ENCODE measurements at regions not wholly inside any gene's neighbourhood (a gene's known extent, or its start where the extent isn't known, plus 50 kb on each side); places are given as distances from the start of the nearest gene placed in this dataset.

- TF ChIP-seq POLR2AphosphoS5 (IDR thresholded peaks at IDR 0.05; ENCODE audit: low read depth, low read length) (no peak), POLR2A (IDR thresholded peaks at IDR 0.05; ENCODE audit: low read depth, low read length) (no peak), TAF1 (IDR thresholded peaks at IDR 0.05; ENCODE audit: low read depth, low read length) (no peak)
- FAIRE-seq: no peak
- DNase-seq (ENCODE audit: insufficient read length, low spot score): no peak
Observed at GRCh38 chr19:31421082-31421481, 71.8 kb upstream of the TSHZ3 start.

- TF ChIP-seq SPI1 (IDR thresholded peaks at IDR 0.05; ENCODE audit: low read depth, low read length) (no peak), PAX5 (IDR thresholded peaks at IDR 0.05; ENCODE audit: insufficient read depth, low read length, severe bottlenecking) (no peak), POLR2A (IDR thresholded peaks at IDR 0.05; ENCODE audit: low read depth, low read length) (no peak), POLR2AphosphoS5 (IDR thresholded peaks at IDR 0.05; ENCODE audit: low read depth, low read length) (no peak), POU2F2 (IDR thresholded peaks at IDR 0.05; ENCODE audit: low read depth, low read length) (no peak), TAF1 (IDR thresholded peaks at IDR 0.05; ENCODE audit: low read depth, low read length) (no peak)
- no peak for DNase-seq (ENCODE audit: insufficient read length, low spot score)
- FAIRE-seq: no peak
Observed at GRCh38 chr19:31421856-31422255, 72.6 kb upstream of the TSHZ3 start.

- TF ChIP-seq POLR2A (IDR thresholded peaks at IDR 0.05; ENCODE audit: low read depth, low read length): no peak
- TF ChIP-seq TAF1 (IDR thresholded peaks at IDR 0.05; ENCODE audit: low read depth, low read length): no peak
- no peak for TF ChIP-seq SPI1 (IDR thresholded peaks at IDR 0.05; ENCODE audit: low read depth, low read length)
- TF ChIP-seq POU2F2 (IDR thresholded peaks at IDR 0.05; ENCODE audit: low read depth, low read length): no peak
- no peak for TF ChIP-seq PAX5 (IDR thresholded peaks at IDR 0.05; ENCODE audit: insufficient read depth, low read length, severe bottlenecking)
- TF ChIP-seq POLR2AphosphoS5 (IDR thresholded peaks at IDR 0.05; ENCODE audit: low read depth, low read length): no peak
- no peak for DNase-seq (ENCODE audit: insufficient read length, low spot score)
- no peak for FAIRE-seq
Observed at GRCh38 chr19:31423896-31424295, 74.7 kb upstream of the TSHZ3 start.

- no peak for FAIRE-seq
- DNase-seq (ENCODE audit: insufficient read length, low spot score): no peak
Observed at GRCh38 chr19:31424861-31425620, 75.8 kb upstream of the TSHZ3 start.

GRCh38 chr19:31427857-31428256, 78.6 kb upstream of the TSHZ3 start:
- no peak for FAIRE-seq

More at GRCh38 chr19:31424861-31425620, 75.8 kb upstream of the TSHZ3 start:
- no peak for TF ChIP-seq TAF1 (IDR thresholded peaks at IDR 0.05; ENCODE audit: low read depth, low read length)
- TF ChIP-seq POLR2A (IDR thresholded peaks at IDR 0.05; ENCODE audit: low read depth, low read length): no peak
- no peak for TF ChIP-seq POLR2AphosphoS5 (IDR thresholded peaks at IDR 0.05; ENCODE audit: low read depth, low read length)
- no peak for TF ChIP-seq POU2F2 (IDR thresholded peaks at IDR 0.05; ENCODE audit: low read depth, low read length)
- no peak for TF ChIP-seq PAX5 (IDR thresholded peaks at IDR 0.05; ENCODE audit: insufficient read depth, low read length, severe bottlenecking)

GRCh38 chr19:31430381-31430780, 81.1 kb upstream of the TSHZ3 start:
- no peak for TF ChIP-seq SPI1 (IDR thresholded peaks at IDR 0.05; ENCODE audit: low read depth, low read length)
- no peak for TF ChIP-seq PAX5 (IDR thresholded peaks at IDR 0.05; ENCODE audit: insufficient read depth, low read length, severe bottlenecking)
- no peak for TF ChIP-seq POU2F2 (IDR thresholded peaks at IDR 0.05; ENCODE audit: low read depth, low read length)
- TF ChIP-seq POLR2A (IDR thresholded peaks at IDR 0.05; ENCODE audit: low read depth, low read length): no peak
- no peak for TF ChIP-seq POLR2AphosphoS5 (IDR thresholded peaks at IDR 0.05; ENCODE audit: low read depth, low read length)
- no peak for TF ChIP-seq TAF1 (IDR thresholded peaks at IDR 0.05; ENCODE audit: low read depth, low read length)
- FAIRE-seq: no peak
- no peak for DNase-seq (ENCODE audit: insufficient read length, low spot score)

More at GRCh38 chr19:31427857-31428256, 78.6 kb upstream of the TSHZ3 start:
- no peak for DNase-seq (ENCODE audit: insufficient read length, low spot score)
- TF ChIP-seq PAX5 (IDR thresholded peaks at IDR 0.05; ENCODE audit: insufficient read depth, low read length, severe bottlenecking) (no peak), POLR2AphosphoS5 (IDR thresholded peaks at IDR 0.05; ENCODE audit: low read depth, low read length) (no peak), POU2F2 (IDR thresholded peaks at IDR 0.05; ENCODE audit: low read depth, low read length) (no peak), TAF1 (IDR thresholded peaks at IDR 0.05; ENCODE audit: low read depth, low read length) (no peak), POLR2A (IDR thresholded peaks at IDR 0.05; ENCODE audit: low read depth, low read length) (no peak), SPI1 (IDR thresholded peaks at IDR 0.05; ENCODE audit: low read depth, low read length) (no peak)

GRCh38 chr19:31432201-31432810, 83.1 kb upstream of the TSHZ3 start:
- DNase-seq (ENCODE audit: insufficient read length, low spot score): no peak
- TF ChIP-seq PAX5 (IDR thresholded peaks at IDR 0.05; ENCODE audit: insufficient read depth, low read length, severe bottlenecking): no peak
- no peak for TF ChIP-seq SPI1 (IDR thresholded peaks at IDR 0.05; ENCODE audit: low read depth, low read length)
- FAIRE-seq: no peak

GRCh38 chr19:31436121-31436776, 87.0 kb upstream of the TSHZ3 start:
- no peak for FAIRE-seq
- no peak for DNase-seq (ENCODE audit: insufficient read length, low spot score)
- TF ChIP-seq POLR2A (IDR thresholded peaks at IDR 0.05; ENCODE audit: low read depth, low read length) (no peak), TAF1 (IDR thresholded peaks at IDR 0.05; ENCODE audit: low read depth, low read length) (no peak), POLR2AphosphoS5 (IDR thresholded peaks at IDR 0.05; ENCODE audit: low read depth, low read length) (no peak), PAX5 (IDR thresholded peaks at IDR 0.05; ENCODE audit: insufficient read depth, low read length, severe bottlenecking) (no peak), SPI1 (IDR thresholded peaks at IDR 0.05; ENCODE audit: low read depth, low read length) (no peak), POU2F2 (IDR thresholded peaks at IDR 0.05; ENCODE audit: low read depth, low read length) (no peak)

GRCh38 chr19:31438401-31439269, 89.4 kb upstream of the TSHZ3 start:
- DNase-seq (ENCODE audit: insufficient read length, low spot score) (no peak), FAIRE-seq (no peak)
- TF ChIP-seq SPI1 (IDR thresholded peaks at IDR 0.05; ENCODE audit: low read depth, low read length): no peak
